H1 (cell line): ENCODE measurements at regions not wholly inside any gene's neighbourhood (a gene's known extent, or its start where the extent isn't known, plus 50 kb on each side); places are given as distances from the start of the nearest gene placed in this dataset.

Source experiments
- CTCF ChIA-PET: fragments of 300-600 bp; sonication (Branson Sonifier 250); formaldehyde crosslinking; loops from one replicate; lab custom pipeline; 2021; ENCODE audit not compliant: partially characterized antibody; lab: Charles Lee
- POLR2A ChIA-PET: fragments of 300-600 bp; sonication (Branson Sonifier 250); formaldehyde crosslinking; loops from one replicate; lab custom pipeline; 2021; ENCODE audit warnings: inconsistent platforms; ENCODE audit not compliant: partially characterized antibody; lab: Charles Lee
- DNase-seq, 2 experiments: peaks; one replicate each; pipeline versions ENCODE4 v3.0.0 to v3.0.0-alpha.2; 2010 to 2022; ENCODE audit warnings: low spot score in 2 of 2, low read depth in 1 of 2, mixed read lengths in 1 of 2
- FAIRE-seq: peaks from 2 replicates; lab custom pipeline; 2011; peaks lifted over from hg19 to GRCh38; lab: Jason Lieb, UNC
- H2AFZ ChIP-seq: 2 replicates; pipeline ENCODE4 v1.8.1; 2012; ENCODE audit warnings: low read length, inconsistent platforms
- H2AK5ac ChIP-seq: 2 replicates; pipeline ENCODE4 v1.6.1; 2013; ENCODE audit warnings: low read depth, low read length
- H2BK120ac ChIP-seq: replicated peaks from 2 replicates; pipeline ENCODE3; 2013; ENCODE audit warnings: low read depth, low read length, inconsistent platforms
- H2BK12ac ChIP-seq: 2 replicates; pipeline ENCODE4 v1.6.1; 2013; ENCODE audit warnings: low read depth, low read length
- H2BK15ac ChIP-seq: 2 replicates; pipeline ENCODE4 v1.6.1; 2013; ENCODE audit warnings: low read length
- H2BK20ac ChIP-seq: 2 replicates; pipeline ENCODE4 v1.6.1; 2013; ENCODE audit warnings: low read length
- H2BK5ac ChIP-seq: 2 replicates; pipeline ENCODE4 v1.6.1; 2013; ENCODE audit warnings: low read depth, low read length
- H3K14ac ChIP-seq: 2 replicates; pipeline ENCODE4 v1.6.1; 2013; ENCODE audit warnings: inconsistent platforms; ENCODE audit not compliant: insufficient read length
- H3K18ac ChIP-seq: 2 replicates; pipeline ENCODE4 v1.6.1; 2013; ENCODE audit warnings: low read length; ENCODE audit errors: extremely low read depth
- H3K23ac ChIP-seq: 2 replicates; pipeline ENCODE4 v1.6.1; 2013; ENCODE audit warnings: inconsistent platforms; ENCODE audit not compliant: insufficient read length
- H3K23me2 ChIP-seq: 2 replicates; pipeline ENCODE4 v1.6.1; 2013; ENCODE audit warnings: low read depth, low read length
- H3K27ac ChIP-seq: 2 replicates; pipeline ENCODE4 v1.6.1; 2011; ENCODE audit warnings: low read depth, low read length, inconsistent platforms
- H3K27me3 ChIP-seq, 4 experiments: replicated peaks in 1 of 4; 1 replicate in 1 of 4; 2 replicates in 3 of 4; pipeline versions ENCODE4 v1.6.1 to v1.8.1; 2011 to 2013; ENCODE audit warnings: low read length in 3 of 4, mild to moderate bottlenecking in 3 of 4, inconsistent platforms in 2 of 4, mixed read lengths in 2 of 4, moderate library complexity in 1 of 4; ENCODE audit not compliant: control insufficient read depth in 3 of 4, insufficient read depth in 3 of 4; ENCODE audit errors: extremely low read depth in 1 of 4
- H3K36me3 ChIP-seq, 4 experiments: 2 replicates each; pipeline versions ENCODE4 v1.6.1 to v1.8.1; 2011 to 2013; ENCODE audit warnings: mild to moderate bottlenecking in 4 of 4, low read length in 3 of 4, moderate library complexity in 2 of 4, control low read depth in 1 of 4, inconsistent platforms in 1 of 4; ENCODE audit not compliant: insufficient read depth in 4 of 4, control insufficient read depth in 2 of 4
- H3K4ac ChIP-seq: replicated peaks from 2 replicates; pipeline ENCODE3; 2013; ENCODE audit warnings: low read length, low read depth, mixed read lengths, inconsistent platforms; ENCODE audit not compliant: insufficient read length
- H3K4me1 ChIP-seq, 4 experiments: replicated peaks in 1 of 4; 1 replicate in 1 of 4; 2 replicates in 3 of 4; pipeline versions ENCODE4 v1.6.1 to v1.8.1; 2011 to 2013; ENCODE audit warnings: low read length in 3 of 4, inconsistent platforms in 2 of 4, mixed read lengths in 1 of 4; ENCODE audit not compliant: insufficient read depth in 4 of 4, control insufficient read depth in 3 of 4
- H3K4me2 ChIP-seq, 2 experiments: 2 replicates each; pipeline versions ENCODE4 v1.6.1 to v1.8.1; 2011 to 2013; ENCODE audit warnings: low read depth in 2 of 2, low read length in 2 of 2, control low read depth in 1 of 2, inconsistent platforms in 1 of 2, mild to moderate bottlenecking in 1 of 2; ENCODE audit not compliant: insufficient read depth in 1 of 2
- H3K4me3 ChIP-seq, 4 experiments: fragments of 200-600, 300-600 bp in 1 of 4; sonication (generic), shearing (Covaris generic), sonication (Bioruptor Twin) in 1 of 4; 2 replicates each; pipeline versions ENCODE4 v1.5.1 to v1.8.1; 2011 to 2016; ENCODE audit warnings: low read length in 4 of 4, low read depth in 3 of 4, control low read depth in 2 of 4, inconsistent platforms in 2 of 4, mild to moderate bottlenecking in 2 of 4, mixed read lengths in 1 of 4, moderate library complexity in 1 of 4; ENCODE audit not compliant: insufficient read depth in 2 of 4; ENCODE audit errors: extremely low read depth in 1 of 4
- H3K56ac ChIP-seq: replicated peaks from 2 replicates; pipeline ENCODE3; 2013; ENCODE audit warnings: low read depth, mild to moderate bottlenecking, mixed read lengths, low read length, inconsistent platforms; ENCODE audit not compliant: insufficient read length
- H3K79me1 ChIP-seq: 2 replicates; pipeline ENCODE4 v1.6.1; 2013; ENCODE audit warnings: low read depth, low read length, control low read depth
- H3K79me2 ChIP-seq, 2 experiments: 2 replicates each; pipeline versions ENCODE4 v1.6.1 to v1.8.1; 2012 to 2013; ENCODE audit warnings: low read length in 2 of 2, mild to moderate bottlenecking in 2 of 2, inconsistent platforms in 1 of 2; ENCODE audit not compliant: insufficient read depth in 2 of 2, control insufficient read depth in 1 of 2
- H3K9ac ChIP-seq, 4 experiments: replicated peaks in 1 of 4; 1 replicate in 1 of 4; 2 replicates in 3 of 4; pipeline versions ENCODE4 v1.6.1 to v1.8.1; 2011 to 2013; ENCODE audit warnings: low read depth in 3 of 4, low read length in 3 of 4, control low read depth in 2 of 4, mild to moderate bottlenecking in 2 of 4, moderate library complexity in 2 of 4, inconsistent platforms in 1 of 4; ENCODE audit errors: extremely low read depth in 1 of 4
- H3K9me3 ChIP-seq, 2 experiments: 2 replicates each; pipeline versions ENCODE4 v1.6.1 to v1.8.1; 2012 to 2013; ENCODE audit warnings: mild to moderate bottlenecking in 2 of 2, moderate library complexity in 2 of 2, control low read depth in 1 of 2, inconsistent platforms in 1 of 2, low read depth in 1 of 2, low read length in 1 of 2, mixed read lengths in 1 of 2; ENCODE audit not compliant: insufficient read depth in 2 of 2
- H4K20me1 ChIP-seq, 2 experiments: replicated peaks in 1 of 2; 2 replicates each; pipeline versions ENCODE3 to v1.8.1; 2011 to 2013; ENCODE audit warnings: inconsistent platforms in 2 of 2, low read length in 2 of 2, mild to moderate bottlenecking in 1 of 2; ENCODE audit not compliant: insufficient read depth in 2 of 2, control insufficient read depth in 1 of 2
- H4K5ac ChIP-seq: 2 replicates; pipeline ENCODE4 v1.6.1; 2013; ENCODE audit warnings: low read length, low read depth, mixed read lengths, inconsistent platforms; ENCODE audit not compliant: insufficient read length
- H4K8ac ChIP-seq: 2 replicates; pipeline ENCODE4 v1.8.0; 2013; ENCODE audit warnings: mild to moderate bottlenecking, moderate library complexity, low read length, inconsistent platforms; ENCODE audit not compliant: insufficient read depth; ENCODE audit errors: extremely low read depth
- H4K91ac ChIP-seq: replicated peaks from 2 replicates; pipeline ENCODE3; 2013; ENCODE audit warnings: low read length, mixed read lengths, inconsistent platforms; ENCODE audit not compliant: insufficient read length
- CBX8 ChIP-seq: fragments of 300-800, 300-1000 bp; sonication (generic); IDR thresholded peaks from 2 replicates; pipeline ENCODE4 v1.7.1; 2016; ENCODE audit warnings: low read depth, low read length, borderline replicate concordance
- CEBPB ChIP-seq: IDR thresholded peaks from 2 replicates; pipeline ENCODE4 v1.6.1; 2012; ENCODE audit warnings: low read depth, low read length
- EGR1 ChIP-seq: IDR thresholded peaks from 2 replicates; pipeline ENCODE4 v1.6.1; 2011; ENCODE audit warnings: low read depth, low read length, borderline replicate concordance
- GTF2F1 ChIP-seq: IDR thresholded peaks from 2 replicates; pipeline ENCODE4 v1.6.1; 2012; ENCODE audit warnings: low read depth, low read length, improper control_type of control experiment, borderline replicate concordance
- POU5F1 ChIP-seq: IDR thresholded peaks from 2 replicates; pipeline ENCODE4 v1.6.1; 2011; ENCODE audit warnings: low read depth, mild to moderate bottlenecking, low read length, moderate library complexity
- RBBP5 ChIP-seq: IDR thresholded peaks from 2 replicates; pipeline ENCODE4 v1.7.1; 2012; ENCODE audit warnings: low read depth, mild to moderate bottlenecking, inconsistent platforms, low read length, moderate library complexity, borderline replicate concordance
- RNF2 ChIP-seq: fragments of 200-900, 300-1000 bp; sonication (generic); IDR thresholded peaks from 2 replicates; pipeline ENCODE4 v1.7.1; 2016; ENCODE audit warnings: borderline replicate concordance, low read depth, mild to moderate bottlenecking, antibody characterized with exemption, low read length; ENCODE audit not compliant: poor library complexity, severe bottlenecking; ENCODE audit errors: missing control alignments
- SIN3A ChIP-seq, 2 experiments: IDR thresholded peaks in 1 of 2; conservative IDR thresholded peaks in 1 of 2; 2 replicates each; pipeline ENCODE4 v1.6.1; 2011 to 2012; ENCODE audit warnings: low read length in 2 of 2, improper control_type of control experiment in 1 of 2, low read depth in 1 of 2, mild to moderate bottlenecking in 1 of 2
- SIX5 ChIP-seq: IDR thresholded peaks from 2 replicates; pipeline ENCODE4 v1.6.1; 2011; ENCODE audit warnings: mild to moderate bottlenecking, low read depth, low read length
- SUZ12 ChIP-seq: fragments of 200-600 bp; sonication (generic); IDR thresholded peaks from 2 replicates; pipeline ENCODE4 v1.6.1; 2012; ENCODE audit warnings: mild to moderate bottlenecking, inconsistent platforms, low read length, moderate library complexity, mixed read lengths
- TF ChIP-seq, protein P1 (sequence below): IDR thresholded peaks from 2 replicates; pipeline ENCODE4 v1.6.1; 2012; ENCODE audit warnings: inconsistent platforms

DNA sequence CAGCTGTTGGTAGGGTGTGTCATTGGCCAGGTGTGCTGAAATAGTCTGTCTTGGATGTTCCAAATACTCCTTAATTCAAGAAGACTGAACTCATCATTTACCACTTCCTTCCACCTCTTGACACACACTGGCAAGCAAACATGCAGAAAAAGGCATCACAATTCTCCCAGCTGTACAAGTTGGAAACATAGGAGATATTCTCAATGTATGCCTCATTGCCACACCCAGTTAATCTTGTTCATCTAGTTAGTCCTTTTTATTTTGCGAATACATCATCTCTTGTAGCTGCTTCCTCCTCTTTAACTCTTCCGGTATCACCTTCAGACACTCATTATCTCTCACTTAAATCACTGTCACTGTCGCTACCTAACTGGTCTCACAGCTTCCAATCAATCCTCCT lies 75.1 kb upstream of the GOT2 start (continued):
- TF ChIP-seq CBX8: no peak

DNA sequence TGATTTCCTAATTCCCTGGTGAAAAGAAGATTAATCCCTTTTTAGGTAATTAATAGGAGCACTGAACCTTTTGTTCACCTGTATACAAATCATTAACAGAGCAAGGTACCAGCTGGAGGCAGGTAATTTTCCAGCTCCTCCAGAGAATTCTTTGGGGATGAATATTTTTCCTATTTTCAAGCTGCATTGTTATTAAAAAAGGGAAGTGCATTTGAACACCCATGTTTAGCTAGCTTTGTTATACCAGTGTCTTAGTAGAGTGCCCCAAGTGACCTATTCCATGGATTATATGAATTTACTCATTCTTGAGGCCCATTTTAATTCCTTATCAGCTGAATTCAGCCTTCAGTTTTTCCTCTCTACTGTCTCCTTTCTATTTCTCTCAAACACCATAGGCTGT lies 73.2 kb upstream of the GOT2 start:
- H3K4ac ChIP-seq: no peak overlapping the region
- FAIRE-seq (no peak), DNase-seq (no peak)
- no peak overlapping the region for H2BK20ac ChIP-seq
- TF ChIP-seq POU5F1 (no peak), SIN3A (conservative IDR thresholded peaks at IDR 0.05 in 1 of 2, IDR thresholded peaks at IDR 0.05 in 1 of 2; ENCODE audit: low read depth in 1 of 2, low read length in 2 of 2) (no peak), GTF2F1 (no peak), SIX5 (no peak), CEBPB (no peak), RBBP5 (no peak), EGR1 (no peak), SUZ12 (no peak), RNF2 (no peak)
- TF ChIP-seq, protein P1, sequence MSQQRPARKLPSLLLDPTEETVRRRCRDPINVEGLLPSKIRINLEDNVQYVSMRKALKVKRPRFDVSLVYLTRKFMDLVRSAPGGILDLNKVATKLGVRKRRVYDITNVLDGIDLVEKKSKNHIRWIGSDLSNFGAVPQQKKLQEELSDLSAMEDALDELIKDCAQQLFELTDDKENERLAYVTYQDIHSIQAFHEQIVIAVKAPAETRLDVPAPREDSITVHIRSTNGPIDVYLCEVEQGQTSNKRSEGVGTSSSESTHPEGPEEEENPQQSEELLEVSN: no peak
- H3K79me1 ChIP-seq: no peaks in the 10 kb centered on the region
- H3K4me2 ChIP-seq: no peak overlapping the region
- H4K20me1 ChIP-seq: no peaks in the 10 kb centered on the region
- H3K27ac ChIP-seq: no peak overlapping the region
- H3K9me3 ChIP-seq: peaks cover 3 to 12% of the 10 kb centered on the region in 2 experiments; a peak in 3 of 4 replicates
- H2BK5ac ChIP-seq: no peak overlapping the region
- H3K27me3 ChIP-seq: no peaks in the 10 kb centered on the region
- no peak overlapping the region for H3K18ac ChIP-seq
- H3K4me1 ChIP-seq: no peaks in the 10 kb centered on the region
- H2BK12ac ChIP-seq: no peak overlapping the region
- CTCF ChIA-PET: interaction anchor here (0.8 to 1.5 kb wide), 3 partner anchors 12 to 1446 kb away, joined by 3 read pairs; no protein-coding TSS in a partner anchor
- no peak overlapping the region for H3K56ac ChIP-seq
- no peak overlapping the region for H3K14ac ChIP-seq
- H3K36me3 ChIP-seq: 0 out of 8 replicates have a peak, but pooled peaks cover 0 to 2% (median 0%) of the 10 kb centered on the region in 4 experiments
- no peak overlapping the region for H3K23ac ChIP-seq
- H4K8ac ChIP-seq: no peak overlapping the region
- H2BK120ac ChIP-seq: no peak overlapping the region
- no peaks in the 10 kb centered on the region for H3K79me2 ChIP-seq
- no peak overlapping the region for H3K9ac ChIP-seq
- H3K23me2 ChIP-seq: no peaks in the 10 kb centered on the region
- no peak overlapping the region for H4K91ac ChIP-seq
- POLR2A ChIA-PET: no interaction called here
- no peak overlapping the region for H2AK5ac ChIP-seq
- no peak overlapping the region for H4K5ac ChIP-seq
- no peak overlapping the region for H3K4me3 ChIP-seq
- no peak overlapping the region for H2BK15ac ChIP-seq
- no peak overlapping the region for H2AFZ ChIP-seq
